D721Med (cell line): ENCODE measurements at regions not wholly inside any gene's neighbourhood (a gene's known extent, or its start where the extent isn't known, plus 50 kb on each side); places are given as distances from the start of the nearest gene placed in this dataset.

Experiments used
- DNase-seq: peaks from one replicate; pipeline ENCODE4 v3.0.0; 2011; ENCODE audit warnings: low spot score; ENCODE audit not compliant: insufficient read length
- FAIRE-seq: peaks from 2 replicates; lab custom pipeline; 2011; peaks lifted over from hg19 to GRCh38; lab: Jason Lieb, UNC
- CTCF ChIP-seq: IDR thresholded peaks from 2 replicates; pipeline ENCODE4 v1.5.1; 2012; ENCODE audit warnings: mild to moderate bottlenecking, control low read depth; ENCODE audit not compliant: insufficient read depth; ENCODE audit errors: missing control alignments

GRCh38 chr9:99359336-99359735 is 137.3 kb downstream of the SEC61B start:
- no peak for DNase-seq
- TF ChIP-seq CTCF = no peak
- FAIRE-seq = no peak

GRCh38 chr9:99360026-99360425 is 137.9 kb downstream of the SEC61B start:
- DNase-seq = no peak
- no peak for FAIRE-seq
- no peak for TF ChIP-seq CTCF

GRCh38 chr9:99361817-99362216 is 139.7 kb downstream of the SEC61B start:
- FAIRE-seq (no peak), DNase-seq (no peak)

GRCh38 chr9:99362321-99362720 is 140.2 kb downstream of the SEC61B start:
- FAIRE-seq (no peak), DNase-seq (no peak)
- TF ChIP-seq CTCF = no peak

More at GRCh38 chr9:99361817-99362216, 139.7 kb downstream of the SEC61B start:
- TF ChIP-seq CTCF = no peak

- FAIRE-seq (no peak), DNase-seq (no peak)
- no peak for TF ChIP-seq CTCF
Measured at GRCh38 chr9:99363509-99363908, 141.4 kb downstream of the SEC61B start.

GRCh38 chr9:99365233-99365980 is 143.3 kb downstream of the SEC61B start:
- TF ChIP-seq CTCF = no peak
- no peak for DNase-seq
- no peak for FAIRE-seq

- DNase-seq (no peak), FAIRE-seq (no peak)
- TF ChIP-seq CTCF = no peak
Measured at GRCh38 chr9:99366183-99366582, 144.1 kb downstream of the SEC61B start.
